Activated CD8-positive, alpha-beta T cell treated with anti-CD3 and anti-CD28 coated beads for 36 hours (primary cell): ENCODE measurements at regions not wholly inside any gene's neighbourhood (a gene's known extent, or its start where the extent isn't known, plus 50 kb on each side); places are given as distances from the start of the nearest gene placed in this dataset.

Source experiments
- ATAC-seq: fragments of 200-7000 bp; cut with Tn5 transposase; one replicate; pipeline ENCODE4 v1.10.0; 2021; ENCODE audit warnings: mild to moderate bottlenecking, moderate library complexity
- CTCF ChIA-PET: fragments of 350-600 bp; sonication (Branson Sonifier 250); formaldehyde crosslinking; loops from one replicate; lab custom pipeline; 2021; ENCODE audit warnings: antibody characterized with exemption; lab: Charles Lee
- POLR2A ChIA-PET: fragments of 350-600 bp; sonication (Branson Sonifier 250); formaldehyde crosslinking; loops from one replicate; lab custom pipeline; 2021; ENCODE audit warnings: antibody characterized with exemption; lab: Charles Lee
- DNase-seq: peaks from one replicate; pipeline ENCODE4 v3.0.0-alpha.2; 2020
- H3K27ac Mint-ChIP-seq: one replicate; pipeline ENCODE4 v1.8.0; 2021; ENCODE audit warnings: mild to moderate bottlenecking, mixed read lengths
- H3K27me3 Mint-ChIP-seq: one replicate; pipeline ENCODE4 v1.8.0; 2021; ENCODE audit warnings: mixed read lengths
- H3K36me3 Mint-ChIP-seq: one replicate; pipeline ENCODE4 v1.8.0; 2021; ENCODE audit warnings: low read depth, mixed read lengths
- H3K4me1 Mint-ChIP-seq: one replicate; pipeline ENCODE4 v1.8.0; 2021; ENCODE audit warnings: low read depth, mixed read lengths
- H3K4me3 Mint-ChIP-seq: one replicate; pipeline ENCODE4 v1.8.0; 2021; ENCODE audit warnings: mild to moderate bottlenecking, moderate library complexity, mixed read lengths
- H3K9me3 Mint-ChIP-seq: one replicate; pipeline ENCODE4 v1.8.0; 2021; ENCODE audit warnings: mixed read lengths
- intact Hi-C: fragments of 100-400 bp; cut with micrococcal nuclease; formaldehyde crosslinking; loops from one replicate; pipeline ENCODE4 v1.10.0; 2022
- TF ChIP-seq, protein P1 (sequence below): fragments of 200-600 bp; IDR thresholded peaks from one replicate; pipeline ENCODE4 v1.8.0; 2022; ENCODE audit warnings: antibody characterized with exemption, mild to moderate bottlenecking

DNA sequence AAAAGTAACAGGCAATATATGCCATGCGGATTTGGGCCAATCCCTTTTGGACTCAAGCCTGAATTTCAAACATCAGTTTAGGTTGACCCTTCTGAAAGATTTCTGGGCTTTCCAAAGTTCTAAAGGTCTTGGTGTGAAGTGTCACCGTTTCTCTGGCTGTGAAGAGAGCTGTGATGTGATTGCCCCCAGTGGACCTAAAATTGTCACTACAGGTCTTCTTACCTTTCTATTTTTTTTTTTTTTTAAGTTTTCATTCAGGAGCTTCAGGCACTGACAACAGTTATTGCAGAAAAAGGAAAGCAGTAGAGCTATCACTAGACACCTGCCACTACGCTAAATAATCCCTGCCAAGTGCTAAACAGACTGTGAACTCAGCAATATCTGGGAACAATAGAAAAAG is 75.7 kb upstream of the OPRM1 start:
- CTCF ChIA-PET = interaction anchor here (0.9 kb wide), 1 partner anchor 15 kb away, joined by 4 read pairs; no protein-coding TSS in a partner anchor
- H3K27ac Mint-ChIP-seq = no peak overlapping the region

DNA sequence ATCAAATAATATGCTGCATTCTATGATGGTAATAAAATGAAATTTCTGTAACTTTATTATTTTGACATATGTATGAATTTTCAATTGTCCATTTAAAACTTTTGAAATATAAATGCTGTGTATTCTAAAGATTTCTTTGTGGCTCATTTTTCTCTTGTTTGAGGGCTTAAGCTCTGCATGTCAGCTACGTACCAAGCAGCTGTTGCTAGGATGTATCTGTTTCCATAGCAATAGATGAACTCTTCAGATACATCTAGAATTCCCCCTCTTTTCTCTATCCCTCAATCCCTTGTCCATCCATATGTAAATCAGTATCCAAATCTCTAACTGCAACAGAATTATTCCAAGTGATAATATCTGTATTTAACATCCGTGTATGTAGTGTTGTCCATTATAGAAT is 76.5 kb upstream of the OPRM1 start:
- no peak overlapping the region for H3K4me3 Mint-ChIP-seq
- H3K36me3 Mint-ChIP-seq = no peaks in the 10 kb centered on the region
- TF ChIP-seq, protein P1, sequence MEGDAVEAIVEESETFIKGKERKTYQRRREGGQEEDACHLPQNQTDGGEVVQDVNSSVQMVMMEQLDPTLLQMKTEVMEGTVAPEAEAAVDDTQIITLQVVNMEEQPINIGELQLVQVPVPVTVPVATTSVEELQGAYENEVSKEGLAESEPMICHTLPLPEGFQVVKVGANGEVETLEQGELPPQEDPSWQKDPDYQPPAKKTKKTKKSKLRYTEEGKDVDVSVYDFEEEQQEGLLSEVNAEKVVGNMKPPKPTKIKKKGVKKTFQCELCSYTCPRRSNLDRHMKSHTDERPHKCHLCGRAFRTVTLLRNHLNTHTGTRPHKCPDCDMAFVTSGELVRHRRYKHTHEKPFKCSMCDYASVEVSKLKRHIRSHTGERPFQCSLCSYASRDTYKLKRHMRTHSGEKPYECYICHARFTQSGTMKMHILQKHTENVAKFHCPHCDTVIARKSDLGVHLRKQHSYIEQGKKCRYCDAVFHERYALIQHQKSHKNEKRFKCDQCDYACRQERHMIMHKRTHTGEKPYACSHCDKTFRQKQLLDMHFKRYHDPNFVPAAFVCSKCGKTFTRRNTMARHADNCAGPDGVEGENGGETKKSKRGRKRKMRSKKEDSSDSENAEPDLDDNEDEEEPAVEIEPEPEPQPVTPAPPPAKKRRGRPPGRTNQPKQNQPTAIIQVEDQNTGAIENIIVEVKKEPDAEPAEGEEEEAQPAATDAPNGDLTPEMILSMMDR = no peak
- H3K9me3 Mint-ChIP-seq = no peaks in the 10 kb centered on the region
- H3K4me1 Mint-ChIP-seq = peaks cover 5% of the 10 kb centered on the region
- ChIA-PET CTCF (no interaction called here), POLR2A (no interaction called here)
- H3K27ac Mint-ChIP-seq = no peak overlapping the region
- peaks cover 2% of the 10 kb centered on the region for H3K27me3 Mint-ChIP-seq
- DNase-seq (no peak), ATAC-seq (no peak)
- intact Hi-C loops = no loop called here

More for the DNA sequence above, 75.7 kb upstream of the OPRM1 start:
- TF ChIP-seq, protein P1 = no peak
- Mint-ChIP-seq H3K4me1 (peaks cover 5% of the 10 kb centered on the region), H3K9me3 (no peaks in the 10 kb centered on the region), H3K4me3 (no peak overlapping the region), H3K36me3 (no peaks in the 10 kb centered on the region), H3K27me3 (no peaks in the 10 kb centered on the region)
- POLR2A ChIA-PET = interaction anchor here (0.6 kb wide), 1 partner anchor 110 kb away, joined by 3 read pairs; no protein-coding TSS in a partner anchor
- no peak for DNase-seq
- intact Hi-C loops = no loop called here
- ATAC-seq = no peak

- TF ChIP-seq, protein P1 = no peak
- H3K27ac Mint-ChIP-seq = no peak overlapping the region
- H3K36me3 Mint-ChIP-seq = no peaks in the 10 kb centered on the region
- ATAC-seq (no peak), DNase-seq (no peak)
- no peak overlapping the region for H3K4me3 Mint-ChIP-seq
- intact Hi-C loops = no loop called here
- peaks cover under 1% of the 10 kb centered on the region for H3K4me1 Mint-ChIP-seq
- ChIA-PET CTCF (no interaction called here), POLR2A (no interaction called here)
- no peaks in the 10 kb centered on the region for H3K9me3 Mint-ChIP-seq
- H3K27me3 Mint-ChIP-seq = peaks cover 2% of the 10 kb centered on the region
Measured at GRCh38 chr6:153960741-153961140, 78.3 kb upstream of the OPRM1 start.

- no peaks in the 10 kb centered on the region for H3K4me1 Mint-ChIP-seq
- no peaks in the 10 kb centered on the region for H3K9me3 Mint-ChIP-seq
- no peak for ATAC-seq
- H3K27me3 Mint-ChIP-seq = peaks cover 2% of the 10 kb centered on the region
- TF ChIP-seq, protein P1 = no peak
- no peaks in the 10 kb centered on the region for H3K36me3 Mint-ChIP-seq
- intact Hi-C loops = no loop called here
- ChIA-PET CTCF (no interaction called here), POLR2A (no interaction called here)
- DNase-seq = no peak
- H3K4me3 Mint-ChIP-seq = no peak overlapping the region
- H3K27ac Mint-ChIP-seq = no peak overlapping the region
Measured at GRCh38 chr6:153960281-153960680, 78.8 kb upstream of the OPRM1 start.

DNA sequence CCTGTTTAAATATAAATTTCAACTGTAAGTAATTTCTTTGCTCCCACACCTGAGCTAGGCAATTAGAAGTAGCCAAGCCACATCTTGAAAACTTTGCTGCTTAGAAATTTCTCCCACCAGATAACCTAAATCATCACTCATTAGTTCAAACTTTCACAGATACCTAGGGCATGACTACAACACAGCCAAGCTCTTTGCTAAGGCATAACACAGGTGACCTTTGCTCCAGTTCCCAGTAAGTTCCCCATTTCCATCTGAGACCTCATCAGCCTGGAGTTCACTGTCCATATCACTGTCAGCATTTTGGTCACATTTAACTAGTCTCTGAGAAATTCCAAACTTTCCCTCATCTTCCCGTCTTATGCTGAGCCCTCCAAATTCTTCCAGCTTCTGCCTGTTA is 79.8 kb upstream of the OPRM1 start:
- DNase-seq (no peak), ATAC-seq (no peak)
- Mint-ChIP-seq H3K27ac (no peak overlapping the region), H3K36me3 (no peaks in the 10 kb centered on the region), H3K4me3 (no peak overlapping the region), H3K4me1 (no peaks in the 10 kb centered on the region), H3K9me3 (peaks cover 4% of the 10 kb centered on the region), H3K27me3 (peaks cover 4% of the 10 kb centered on the region)
- POLR2A ChIA-PET = no interaction called here
- TF ChIP-seq, protein P1 = no peak
- CTCF ChIA-PET = interaction anchor here (1.1 kb wide), 1 partner anchor 11 kb away, joined by 6 read pairs; no protein-coding TSS in a partner anchor
- intact Hi-C loops = no loop called here
